Adrenal gland (tissue), 9 donors: ENCODE measurements at regions not wholly inside any gene's neighbourhood (a gene's known extent, or its start where the extent isn't known, plus 50 kb on each side); places are given as distances from the start of the nearest gene placed in this dataset.

Experiments used
- DNase-seq, 7 donors: peaks; one replicate each; pipeline ENCODE4 v3.0.0-alpha.2; 2019 to 2020
- H3K27ac ChIP-seq, 5 donors: fragments of 200-600 bp; sonication (generic) in 4 of 5; 1 replicate in 3 of 5; 2 replicates in 2 of 5; pipeline versions ENCODE4 v1.5.1 to v1.8.0; 2016 to 2020; ENCODE audit warnings: mild to moderate bottlenecking in 1 of 5
- H3K27me3 ChIP-seq: fragments of 200-600 bp; 2 replicates; pipeline ENCODE4 v1.8.0; 2021
- H3K36me3 ChIP-seq, 2 donors: fragments of 200-600 bp; replicated peaks in 1 of 2; 1 replicate in 1 of 2; 2 replicates in 1 of 2; pipeline versions ENCODE4 v1.5.1 to v1.8.0; 2018 to 2022
- H3K4me1 ChIP-seq, 2 donors: fragments of 200-600 bp; replicated peaks in 1 of 2; 1 replicate in 1 of 2; 2 replicates in 1 of 2; pipeline versions ENCODE4 v1.5.1 to v1.8.0; 2018 to 2021
- H3K4me3 ChIP-seq, 4 donors: fragments of 200-600 bp; sonication (generic) in 3 of 4; one replicate each; pipeline ENCODE4 v1.5.1; 2016 to 2018
- H3K9me3 ChIP-seq, 3 donors: fragments of 200-600 bp; sonication (generic) in 1 of 3; replicated peaks in 1 of 3; 1 replicate in 2 of 3; 2 replicates in 1 of 3; pipeline versions ENCODE4 v1.5.1 to v1.8.0; 2016 to 2021
- CTCF ChIP-seq, 6 experiments: fragments of 450-650 bp in 4 of 6; fragments of 200-600 bp in 2 of 6; sonication (generic) in 1 of 6; IDR thresholded peaks; 1 replicate in 5 of 6; 2 replicates in 1 of 6; pipeline versions ENCODE4 v1.5.1 to v1.8.0; 2016 to 2021; ENCODE audit warnings: antibody characterized with exemption in 6 of 6, mild to moderate bottlenecking in 2 of 6, moderate library complexity in 1 of 6
- POLR2A ChIP-seq, 2 donors: fragments of 450-650 bp; IDR thresholded peaks; one replicate each; pipeline ENCODE4 v1.6.1; 2017; ENCODE audit warnings: antibody characterized with exemption in 2 of 2, mild to moderate bottlenecking in 2 of 2, moderate library complexity in 1 of 2
- WGBS, 4 donors: extraction: QIAGEN DNeasy Blood & Tissue Kit in 2 of 4; methylation state at CpG; one replicate each; pipeline versions ENCODE4 v1.1.5 to v1.1.7; 2013 to 2017; 5-methylcytosine and 5-hydroxymethylcytosine counted together
- intact Hi-C, 2 donors: fragments of 100-400 bp; cut with DNase I; formaldehyde crosslinking; loops; one replicate each; pipeline versions ENCODE4 v1.14.1 to v1.15.0; 2022 to 2023
- donor health status: healthy with polysubstance abuse.
- donor health status: Bipolar disorder and iron deficiency.
- donor health status: DM: yes; HTN: yes; CAD: no.
- donor health status: DM: no; HTN: no; CAD: no.
- donor health status: DM: no; HTN: no; CAD: no.

GRCh38 chr2:83756219-83756618, 702.9 kb downstream of the SUCLG1 start:
- Histone ChIP-seq H3K4me1 (no peaks in the 10 kb centered on the region), H3K36me3 (no peaks in the 10 kb centered on the region), H3K9me3 (peaks cover 0 to 8% (median 0%) of the 10 kb centered on the region in 3 donors), H3K27me3 (no peaks in the 10 kb centered on the region), H3K4me3 (no peak overlapping the region), H3K27ac (no peak overlapping the region)
- 77 to 89% (median 80%) methylated on average over 1 of the region's 1 CpG for WGBS, 4 donors
- intact Hi-C loops, result no loop called here
- TF ChIP-seq POLR2A (IDR thresholded peaks at IDR 0.05) (no peak), CTCF (IDR thresholded peaks at IDR 0.05) (no peak)
- DNase-seq, result no peak

- 73 to 86% (median 79%) methylated on average over 6 of the region's 6 CpGs for WGBS, 4 donors
- no peaks in the 10 kb centered on the region for H3K4me1 ChIP-seq
- DNase-seq, result no peak
- TF ChIP-seq CTCF (IDR thresholded peaks at IDR 0.05) (no peak), POLR2A (IDR thresholded peaks at IDR 0.05) (no peak)
- no peak overlapping the region for H3K27ac ChIP-seq
- H3K9me3 ChIP-seq, result no peaks in the 10 kb centered on the region
- H3K36me3 ChIP-seq, result no peaks in the 10 kb centered on the region
- H3K27me3 ChIP-seq, result no peaks in the 10 kb centered on the region
- H3K4me3 ChIP-seq, result no peak overlapping the region
- intact Hi-C loops, result no loop called here
These were observed 711.9 kb downstream of the SUCLG1 start for GRCh38 chr2:83747141-83747540.

- Histone ChIP-seq H3K4me3 (no peak overlapping the region), H3K4me1 (no peaks in the 10 kb centered on the region), H3K9me3 (no peaks in the 10 kb centered on the region), H3K27me3 (no peaks in the 10 kb centered on the region), H3K36me3 (no peaks in the 10 kb centered on the region), H3K27ac (no peak overlapping the region)
- no peak for DNase-seq
- intact Hi-C loops, result no loop called here
- 73 to 82% (median 77%) methylated on average over 4 of the region's 4 CpGs for WGBS, 4 donors
- no peak for TF ChIP-seq POLR2A (IDR thresholded peaks at IDR 0.05)
- no peak for TF ChIP-seq CTCF (IDR thresholded peaks at IDR 0.05)
These were observed 714.2 kb downstream of the SUCLG1 start for GRCh38 chr2:83744855-83745254.

DNA sequence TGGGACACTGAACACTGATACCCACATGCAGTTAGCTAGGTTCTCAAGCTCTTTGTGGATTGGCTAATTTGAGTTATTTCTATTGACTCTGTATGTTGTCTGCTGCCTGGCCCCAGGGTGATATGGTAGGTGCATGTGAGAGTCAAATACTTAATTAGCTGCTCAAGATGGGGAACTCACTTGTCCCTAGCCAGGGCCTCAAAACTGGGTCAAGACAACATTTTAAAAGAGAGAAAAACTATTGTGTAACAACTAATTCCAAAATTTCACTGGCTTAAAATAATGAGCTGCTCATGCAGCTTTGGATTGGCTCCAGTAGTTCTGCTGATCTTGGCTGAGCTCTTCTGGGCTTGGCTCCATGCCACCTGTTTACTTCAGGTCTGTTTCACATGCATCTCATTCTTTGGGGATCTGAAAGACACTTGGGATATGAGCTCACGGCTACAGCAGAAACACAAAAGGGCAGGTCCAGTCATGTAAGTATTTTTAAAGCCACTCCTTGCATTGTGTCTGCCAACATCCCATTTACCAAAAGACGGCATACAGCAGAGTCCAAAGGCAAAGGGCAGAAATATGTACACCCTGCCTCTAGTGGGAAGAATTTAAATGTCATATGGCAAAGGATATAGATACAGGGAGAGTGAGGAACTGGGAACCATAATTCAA, 716.8 kb downstream of the SUCLG1 start:
- Histone ChIP-seq H3K4me1 (no peaks in the 10 kb centered on the region), H3K36me3 (no peaks in the 10 kb centered on the region), H3K9me3 (no peaks in the 10 kb centered on the region), H3K27me3 (no peaks in the 10 kb centered on the region), H3K27ac (no peak overlapping the region), H3K4me3 (no peak overlapping the region)
- TF ChIP-seq POLR2A (IDR thresholded peaks at IDR 0.05) (no peak), CTCF (IDR thresholded peaks at IDR 0.05) (no peak)
- intact Hi-C loops, result no loop called here
- peak in 5 of 7 donors; percentile 10 to 31 (median 13) for DNase-seq
- 51 to 61% (median 57%) methylated on average over 2 of the region's 2 CpGs for WGBS, 4 donors
